Breast epithelium (tissue), 4 donors: ENCODE measurements at regions not wholly inside any gene's neighbourhood (a gene's known extent, or its start where the extent isn't known, plus 50 kb on each side); places are given as distances from the start of the nearest gene placed in this dataset.

ENCODE experiments used
- DNase-seq, 2 donors: peaks; one replicate each; pipeline ENCODE4 v3.0.0-alpha.2; 2019; ENCODE audit warnings: low spot score in 2 of 2
- H3K27ac ChIP-seq, 2 donors: fragments of 200-600 bp; sonication (generic) in 1 of 2; one replicate each; pipeline ENCODE4 v1.5.1; 2016 to 2019; ENCODE audit warnings: mild to moderate bottlenecking in 1 of 2
- H3K27me3 ChIP-seq, 2 donors: fragments of 200-600 bp; sonication (generic) in 1 of 2; one replicate each; pipeline versions ENCODE4 v1.5.1 to v1.6.0; 2017 to 2019; ENCODE audit warnings: control low read depth in 1 of 2, mild to moderate bottlenecking in 1 of 2
- H3K36me3 ChIP-seq: fragments of 200-600 bp; one replicate; pipeline ENCODE4 v1.5.1; 2019
- H3K4me1 ChIP-seq, 2 donors: fragments of 200-600 bp; sonication (generic); one replicate each; pipeline ENCODE4 v1.5.1; 2016 to 2019; ENCODE audit warnings: control low read depth in 1 of 2
- H3K4me3 ChIP-seq, 3 donors: fragments of 200-600 bp; sonication (generic); 1 replicate in 2 of 3; 2 replicates in 1 of 3; pipeline ENCODE4 v1.5.1; 2016 to 2019; ENCODE audit warnings: mild to moderate bottlenecking in 3 of 3, moderate library complexity in 2 of 3
- H3K9me3 ChIP-seq, 2 donors: fragments of 200-600 bp; sonication (generic) in 1 of 2; one replicate each; pipeline ENCODE4 v1.5.1; 2016 to 2019; ENCODE audit warnings: control low read depth in 1 of 2
- CTCF ChIP-seq, 3 donors: fragments of 450-650 bp; IDR thresholded peaks; one replicate each; pipeline ENCODE4 v1.5.1; 2016 to 2017; ENCODE audit warnings: antibody characterized with exemption in 3 of 3, mild to moderate bottlenecking in 3 of 3, moderate library complexity in 3 of 3
- POLR2A ChIP-seq: fragments of 450-650 bp; IDR thresholded peaks from one replicate; pipeline ENCODE4 v1.6.1; 2016; ENCODE audit warnings: antibody characterized with exemption, mild to moderate bottlenecking, moderate library complexity
- POLR2AphosphoS5 ChIP-seq, 3 donors: sonication (generic); formaldehyde crosslinking; IDR thresholded peaks; one replicate each; pipeline ENCODE4 v1.6.1; 2017; ENCODE audit warnings: antibody characterized with exemption in 3 of 3
- intact Hi-C: fragments of 100-400 bp; cut with DNase I; formaldehyde crosslinking; loops from one replicate; pipeline ENCODE4 v1.15.1; 2023; ENCODE audit warnings: low total_unique reads

GRCh38 chr1:193590102-193590501, 403.7 kb upstream of the B3GALT2 start:
- no peak overlapping the region for H3K4me3 ChIP-seq
- H3K4me1 ChIP-seq = no peaks in the 10 kb centered on the region
- H3K9me3 ChIP-seq = no peaks in the 10 kb centered on the region
- no peaks in the 10 kb centered on the region for H3K27me3 ChIP-seq
- no peak overlapping the region for H3K27ac ChIP-seq
- DNase-seq = no peak
- H3K36me3 ChIP-seq = no peaks in the 10 kb centered on the region
- TF ChIP-seq POLR2AphosphoS5 (IDR thresholded peaks at IDR 0.05) = no peak
- intact Hi-C loops = no loop called here

- H3K27ac ChIP-seq = no peak overlapping the region
- intact Hi-C loops = no loop called here
- no peak overlapping the region for H3K4me3 ChIP-seq
- no peaks in the 10 kb centered on the region for H3K4me1 ChIP-seq
- H3K36me3 ChIP-seq = no peaks in the 10 kb centered on the region
- TF ChIP-seq CTCF (IDR thresholded peaks at IDR 0.05) (no peak), POLR2A (no peak), POLR2AphosphoS5 (IDR thresholded peaks at IDR 0.05) (no peak)
- DNase-seq = no peak
- H3K27me3 ChIP-seq = no peaks in the 10 kb centered on the region
- no peaks in the 10 kb centered on the region for H3K9me3 ChIP-seq
Measured at GRCh38 chr1:193589597-193590040, 403.2 kb upstream of the B3GALT2 start.

GRCh38 chr1:193588311-193589082, 402.1 kb upstream of the B3GALT2 start:
- Histone ChIP-seq H3K27me3 (no peaks in the 10 kb centered on the region), H3K4me1 (no peaks in the 10 kb centered on the region), H3K4me3 (no peak overlapping the region), H3K9me3 (no peaks in the 10 kb centered on the region), H3K36me3 (no peaks in the 10 kb centered on the region), H3K27ac (no peak overlapping the region)
- DNase-seq = no peak
- intact Hi-C loops = no loop called here
- no peak for TF ChIP-seq POLR2AphosphoS5 (IDR thresholded peaks at IDR 0.05)

GRCh38 chr1:193584731-193585239, 398.4 kb upstream of the B3GALT2 start:
- Histone ChIP-seq H3K4me3 (no peak overlapping the region), H3K36me3 (no peaks in the 10 kb centered on the region), H3K9me3 (no peaks in the 10 kb centered on the region), H3K27ac (no peak overlapping the region), H3K4me1 (no peaks in the 10 kb centered on the region), H3K27me3 (no peaks in the 10 kb centered on the region)
- no peak for DNase-seq
- TF ChIP-seq POLR2AphosphoS5 (IDR thresholded peaks at IDR 0.05) = no peak
- TF ChIP-seq POLR2A = no peak
- TF ChIP-seq CTCF (IDR thresholded peaks at IDR 0.05) = no peak
- intact Hi-C loops = no loop called here

- Histone ChIP-seq H3K4me3 (no peak overlapping the region), H3K9me3 (no peaks in the 10 kb centered on the region), H3K27me3 (no peaks in the 10 kb centered on the region), H3K27ac (no peak overlapping the region), H3K4me1 (no peaks in the 10 kb centered on the region), H3K36me3 (no peaks in the 10 kb centered on the region)
- TF ChIP-seq POLR2A (no peak), POLR2AphosphoS5 (IDR thresholded peaks at IDR 0.05) (no peak), CTCF (IDR thresholded peaks at IDR 0.05) (no peak)
- intact Hi-C loops = no loop called here
- no peak for DNase-seq
Measured at GRCh38 chr1:193581341-193581740, 394.9 kb upstream of the B3GALT2 start.

GRCh38 chr1:193580419-193580818, 394.0 kb upstream of the B3GALT2 start:
- no peak for DNase-seq
- no peak overlapping the region for H3K4me3 ChIP-seq
- no peaks in the 10 kb centered on the region for H3K9me3 ChIP-seq
- no peaks in the 10 kb centered on the region for H3K4me1 ChIP-seq
- no peak overlapping the region for H3K27ac ChIP-seq
- TF ChIP-seq POLR2AphosphoS5 (IDR thresholded peaks at IDR 0.05) (no peak), POLR2A (no peak), CTCF (IDR thresholded peaks at IDR 0.05) (no peak)
- H3K27me3 ChIP-seq = no peaks in the 10 kb centered on the region
- intact Hi-C loops = no loop called here
- H3K36me3 ChIP-seq = no peaks in the 10 kb centered on the region
